ENCODE measurements at regions not wholly inside any gene's neighbourhood (a gene's known extent, or its start where the extent isn't known, plus 50 kb on each side); places are given as distances from the start of the nearest gene placed in this dataset.

DNA sequence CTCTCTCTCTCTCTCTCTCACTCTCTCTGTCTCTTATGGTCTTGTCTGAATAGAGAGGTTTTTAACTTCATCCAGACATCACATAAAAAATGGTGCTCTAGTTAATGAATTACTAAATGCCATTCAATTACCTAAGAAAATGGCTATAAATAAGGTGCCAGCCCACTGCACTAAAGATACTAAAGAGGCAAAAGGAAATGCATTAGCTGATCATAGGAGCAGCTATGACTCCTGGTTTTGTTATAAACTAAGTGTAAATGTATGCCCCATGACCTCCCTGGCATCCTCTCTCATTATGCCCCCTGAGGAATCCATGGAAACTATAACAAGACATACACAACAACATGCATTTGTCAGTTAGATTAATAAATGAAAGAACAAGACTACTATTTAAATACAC, 57.5 kb upstream of the PDC start:
- TF ChIP-seq POLR2AphosphoS5 (IDR thresholded peaks at IDR 0.05; ENCODE audit: low read depth, low read length), result no peak
- TF ChIP-seq, protein P1, sequence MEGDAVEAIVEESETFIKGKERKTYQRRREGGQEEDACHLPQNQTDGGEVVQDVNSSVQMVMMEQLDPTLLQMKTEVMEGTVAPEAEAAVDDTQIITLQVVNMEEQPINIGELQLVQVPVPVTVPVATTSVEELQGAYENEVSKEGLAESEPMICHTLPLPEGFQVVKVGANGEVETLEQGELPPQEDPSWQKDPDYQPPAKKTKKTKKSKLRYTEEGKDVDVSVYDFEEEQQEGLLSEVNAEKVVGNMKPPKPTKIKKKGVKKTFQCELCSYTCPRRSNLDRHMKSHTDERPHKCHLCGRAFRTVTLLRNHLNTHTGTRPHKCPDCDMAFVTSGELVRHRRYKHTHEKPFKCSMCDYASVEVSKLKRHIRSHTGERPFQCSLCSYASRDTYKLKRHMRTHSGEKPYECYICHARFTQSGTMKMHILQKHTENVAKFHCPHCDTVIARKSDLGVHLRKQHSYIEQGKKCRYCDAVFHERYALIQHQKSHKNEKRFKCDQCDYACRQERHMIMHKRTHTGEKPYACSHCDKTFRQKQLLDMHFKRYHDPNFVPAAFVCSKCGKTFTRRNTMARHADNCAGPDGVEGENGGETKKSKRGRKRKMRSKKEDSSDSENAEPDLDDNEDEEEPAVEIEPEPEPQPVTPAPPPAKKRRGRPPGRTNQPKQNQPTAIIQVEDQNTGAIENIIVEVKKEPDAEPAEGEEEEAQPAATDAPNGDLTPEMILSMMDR (IDR thresholded peaks at IDR 0.05 in 2 of 3, conservative IDR thresholded peaks at IDR 0.05 in 1 of 3; ENCODE audit: borderline replicate concordance in 1 of 3, insufficient read depth in 1 of 3, low read depth in 2 of 3, low read length in 2 of 3), result no peak
- TF ChIP-seq POLR2A (IDR thresholded peaks at IDR 0.05; ENCODE audit: borderline replicate concordance, extremely low read depth, insufficient read depth, insufficient read length), result no peak
- TF ChIP-seq EZH2 (IDR thresholded peaks at IDR 0.05), result no peak
- TF ChIP-seq ZFX (IDR thresholded peaks at IDR 0.05), result no peak

All from HCT116 (cell line).